ENCODE measurements at regions not wholly inside any gene's neighbourhood (a gene's known extent, or its start where the extent isn't known, plus 50 kb on each side); places are given as distances from the start of the nearest gene placed in this dataset.

- no peak overlapping the region for H3K27ac ChIP-seq
- intact Hi-C loops (cut with DNase I): no loop called here
- WGBS (ENCODE audit: insufficient coverage, low coverage, low lambda C conversion rate, missing lambda C conversion rate): 49% methylated on average over 3 of the region's 3 CpGs
- no peak for ATAC-seq
- no peaks in the 10 kb centered on the region for H3K9me3 ChIP-seq
- H3K36me3 ChIP-seq: no peaks in the 10 kb centered on the region
- no peaks in the 10 kb centered on the region for H3K27me3 ChIP-seq
- TF ChIP-seq CTCF (IDR thresholded peaks at IDR 0.05) (no peak), POLR2A (IDR thresholded peaks at IDR 0.05) (no peak)
- H3K4me3 ChIP-seq: no peak overlapping the region
- H3K4me1 ChIP-seq: no peaks in the 10 kb centered on the region
- no peak for DNase-seq
Measured at GRCh38 chr2:36223259-36223658, 132.3 kb upstream of the CRIM1 start.

- Histone ChIP-seq H3K4me1 (no peaks in the 10 kb centered on the region), H3K36me3 (no peaks in the 10 kb centered on the region), H3K9me3 (no peaks in the 10 kb centered on the region), H3K4me3 (no peak overlapping the region), H3K27me3 (no peaks in the 10 kb centered on the region), H3K27ac (no peak overlapping the region)
- DNase-seq (no peak), ATAC-seq (no peak)
- TF ChIP-seq POLR2A (IDR thresholded peaks at IDR 0.05) (no peak), CTCF (IDR thresholded peaks at IDR 0.05) (no peak)
- intact Hi-C loops (cut with DNase I): no loop called here
- WGBS (ENCODE audit: insufficient coverage, low coverage, low lambda C conversion rate, missing lambda C conversion rate): 68% methylated on average over 3 of the region's 3 CpGs
Measured at GRCh38 chr2:36222485-36222884, 133.1 kb upstream of the CRIM1 start.

DNA sequence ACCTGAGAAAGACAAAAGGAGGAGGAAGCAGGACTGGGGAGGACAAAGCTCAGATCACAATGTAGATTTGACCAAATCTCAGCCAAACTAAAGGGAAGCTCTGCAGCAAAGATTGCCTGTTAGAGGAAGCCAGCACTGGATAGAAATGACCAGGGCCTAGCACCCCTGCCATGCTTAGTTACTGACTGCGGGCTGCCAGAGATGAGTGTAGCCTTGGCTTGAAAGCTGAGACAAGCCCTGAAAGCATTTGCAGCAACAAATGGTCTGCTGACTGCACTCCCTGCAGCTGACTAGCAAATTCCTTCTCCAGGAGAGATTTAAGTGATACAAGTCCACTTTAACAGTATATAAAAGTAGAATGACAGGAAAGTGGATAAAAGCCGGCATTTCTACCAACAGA, 140.9 kb upstream of the CRIM1 start:
- Histone ChIP-seq H3K36me3 (no peaks in the 10 kb centered on the region), H3K4me1 (no peaks in the 10 kb centered on the region), H3K27ac (no peak overlapping the region), H3K4me3 (no peak overlapping the region), H3K9me3 (no peaks in the 10 kb centered on the region), H3K27me3 (no peaks in the 10 kb centered on the region)
- intact Hi-C loops (cut with DNase I): no loop called here
- no peak for ATAC-seq
- 53% methylated on average over 2 of the region's 2 CpGs for WGBS (ENCODE audit: insufficient coverage, low coverage, low lambda C conversion rate, missing lambda C conversion rate)
- TF ChIP-seq POLR2A (IDR thresholded peaks at IDR 0.05): no peak
- TF ChIP-seq CTCF (IDR thresholded peaks at IDR 0.05): no peak
- no peak for DNase-seq

DNA sequence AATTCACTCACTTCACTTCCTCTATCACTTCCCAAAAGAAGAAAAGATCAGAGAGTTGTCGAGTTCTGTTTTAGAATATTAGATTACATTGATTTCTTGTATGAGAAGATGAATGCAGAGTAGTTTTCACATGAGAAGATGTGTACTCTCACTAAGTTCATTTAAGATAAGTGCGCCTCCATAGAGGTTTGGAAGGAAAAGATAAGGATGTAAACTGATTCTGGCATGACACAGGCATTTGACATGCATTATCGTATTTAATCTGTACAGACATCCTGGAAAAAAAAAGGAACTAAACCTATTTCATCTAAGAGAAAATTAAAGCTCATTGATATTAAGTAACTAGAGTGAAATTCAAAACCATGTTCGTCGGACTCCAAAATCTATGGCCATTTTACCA, 152.2 kb upstream of the CRIM1 start:
- no peaks in the 10 kb centered on the region for H3K9me3 ChIP-seq
- TF ChIP-seq POLR2A (IDR thresholded peaks at IDR 0.05) (no peak), CTCF (IDR thresholded peaks at IDR 0.05) (no peak)
- ATAC-seq: no peak
- H3K4me1 ChIP-seq: no peaks in the 10 kb centered on the region
- no peak overlapping the region for H3K27ac ChIP-seq
- no peaks in the 10 kb centered on the region for H3K27me3 ChIP-seq
- 56% methylated on average over 5 of the region's 5 CpGs for WGBS (ENCODE audit: insufficient coverage, low coverage, low lambda C conversion rate, missing lambda C conversion rate)
- H3K4me3 ChIP-seq: no peak overlapping the region
- intact Hi-C loops (cut with DNase I): no loop called here
- no peak for DNase-seq
- H3K36me3 ChIP-seq: no peaks in the 10 kb centered on the region

Measured in right lobe of liver (tissue), 6 donors.